ENCODE measurements at regions not wholly inside any gene's neighbourhood (a gene's known extent, or its start where the extent isn't known, plus 50 kb on each side); places are given as distances from the start of the nearest gene placed in this dataset.

GRCh38 chr5:94094793-94095441 is 353.5 kb upstream of the POU5F2 start:
- TF ChIP-seq, protein P1, sequence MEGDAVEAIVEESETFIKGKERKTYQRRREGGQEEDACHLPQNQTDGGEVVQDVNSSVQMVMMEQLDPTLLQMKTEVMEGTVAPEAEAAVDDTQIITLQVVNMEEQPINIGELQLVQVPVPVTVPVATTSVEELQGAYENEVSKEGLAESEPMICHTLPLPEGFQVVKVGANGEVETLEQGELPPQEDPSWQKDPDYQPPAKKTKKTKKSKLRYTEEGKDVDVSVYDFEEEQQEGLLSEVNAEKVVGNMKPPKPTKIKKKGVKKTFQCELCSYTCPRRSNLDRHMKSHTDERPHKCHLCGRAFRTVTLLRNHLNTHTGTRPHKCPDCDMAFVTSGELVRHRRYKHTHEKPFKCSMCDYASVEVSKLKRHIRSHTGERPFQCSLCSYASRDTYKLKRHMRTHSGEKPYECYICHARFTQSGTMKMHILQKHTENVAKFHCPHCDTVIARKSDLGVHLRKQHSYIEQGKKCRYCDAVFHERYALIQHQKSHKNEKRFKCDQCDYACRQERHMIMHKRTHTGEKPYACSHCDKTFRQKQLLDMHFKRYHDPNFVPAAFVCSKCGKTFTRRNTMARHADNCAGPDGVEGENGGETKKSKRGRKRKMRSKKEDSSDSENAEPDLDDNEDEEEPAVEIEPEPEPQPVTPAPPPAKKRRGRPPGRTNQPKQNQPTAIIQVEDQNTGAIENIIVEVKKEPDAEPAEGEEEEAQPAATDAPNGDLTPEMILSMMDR (IDR thresholded peaks at IDR 0.05): no peak
- TF ChIP-seq POLR2A (IDR thresholded peaks at IDR 0.05): no peak
